Mucosa of gallbladder (tissue), 1 donor: ENCODE measurements at regions not wholly inside any gene's neighbourhood (a gene's known extent, or its start where the extent isn't known, plus 50 kb on each side); places are given as distances from the start of the nearest gene placed in this dataset.
"Not testable (repeated sequence)": the region's sequence is repeated elsewhere in the genome, so short reads cannot be mapped to it uniquely, and the experiment has no call there.

ENCODE experiments used
- DNase-seq: peaks from one replicate; pipeline ENCODE4 v3.0.0-alpha.2; 2020; ENCODE audit warnings: low spot score
- donor health status: DM: no; HTN: no; CAD: no.

DNA sequence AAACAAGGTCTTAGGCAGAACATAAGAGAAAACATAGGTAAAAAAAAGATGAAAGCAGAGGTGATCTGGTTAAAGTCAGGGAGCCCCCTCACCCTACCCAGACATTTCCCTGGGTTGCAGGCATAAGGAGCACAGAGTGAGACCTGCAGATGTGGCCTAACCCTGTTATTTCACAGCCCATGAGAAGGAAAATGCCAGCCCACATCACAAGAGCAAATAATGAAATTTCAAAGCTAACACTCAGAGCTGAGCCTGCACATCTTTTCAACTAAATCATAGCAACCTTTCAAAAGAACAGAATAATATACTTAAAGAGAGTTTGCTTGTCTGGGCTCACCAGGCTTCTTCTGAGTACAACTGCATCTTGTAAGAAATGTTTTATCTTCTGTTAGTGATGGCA, 295.4 kb downstream of the RPAP3 start:
- no peak for DNase-seq

- no peak for DNase-seq
These were observed 296.4 kb downstream of the RPAP3 start for GRCh38 chr12:47409310-47409987.

DNA sequence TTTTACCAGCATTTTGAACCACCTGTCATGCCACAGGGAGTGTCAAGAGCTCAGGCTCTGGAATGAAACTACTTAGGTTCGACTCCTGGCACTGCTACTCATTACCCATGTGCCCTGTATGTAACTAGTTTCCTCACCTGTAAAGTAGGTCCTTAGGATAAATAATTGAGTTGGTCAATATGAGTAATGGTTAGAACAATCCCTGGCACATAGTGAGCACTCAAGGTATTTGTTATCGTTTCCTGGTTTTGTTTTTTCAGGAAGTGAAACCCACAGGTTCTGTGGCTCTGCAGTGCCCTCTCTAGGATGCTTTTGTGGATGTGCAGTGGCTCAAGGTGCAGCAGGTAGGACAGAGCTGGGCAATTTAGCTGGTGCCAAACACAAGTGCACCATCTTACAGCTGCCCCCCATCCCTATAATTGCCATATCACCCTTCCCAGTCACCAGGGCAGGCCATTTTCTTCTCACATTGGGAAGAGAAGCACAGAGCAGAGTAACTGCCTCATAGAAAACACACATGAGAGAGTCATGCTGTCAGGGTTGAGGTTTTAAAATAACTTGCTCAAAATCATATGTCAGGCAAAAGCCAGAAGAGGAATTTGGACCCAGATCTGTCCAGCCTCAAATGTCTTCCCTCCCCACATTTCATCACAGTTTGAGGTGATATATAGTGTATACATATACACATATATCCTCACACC, 297.5 kb downstream of the RPAP3 start:
- DNase-seq, result no peak

DNA sequence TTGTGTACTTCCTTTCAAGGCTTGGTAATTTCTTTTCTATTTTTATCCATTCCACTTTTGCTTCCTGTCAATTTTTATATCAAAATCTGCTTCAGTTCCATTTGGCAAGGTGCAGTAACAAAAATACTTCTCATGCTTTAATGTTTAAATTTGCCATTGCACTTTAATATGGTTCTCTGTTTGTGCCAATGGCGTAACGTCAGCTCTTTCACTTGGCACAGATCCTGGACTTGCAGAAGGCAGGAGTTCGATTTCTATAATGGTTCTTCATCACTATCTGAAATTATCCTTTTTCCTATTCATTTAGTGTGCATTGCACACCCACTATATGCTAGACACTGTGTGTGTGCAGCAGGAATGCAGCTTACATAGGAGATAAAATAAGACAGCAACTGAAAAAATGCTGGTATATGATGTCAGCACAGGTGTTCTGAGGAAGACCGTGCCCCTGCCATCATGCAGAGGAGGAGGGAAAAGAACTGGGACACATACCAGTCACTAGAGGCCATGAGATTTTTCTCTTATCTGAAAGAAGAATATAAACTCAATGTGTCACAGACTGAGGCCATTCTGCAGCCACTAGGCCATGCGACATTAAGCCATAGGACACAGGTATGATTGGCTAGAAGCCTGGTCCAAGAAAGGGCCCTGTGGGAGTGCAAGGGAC, 298.2 kb downstream of the RPAP3 start:
- DNase-seq, result no peak

DNA sequence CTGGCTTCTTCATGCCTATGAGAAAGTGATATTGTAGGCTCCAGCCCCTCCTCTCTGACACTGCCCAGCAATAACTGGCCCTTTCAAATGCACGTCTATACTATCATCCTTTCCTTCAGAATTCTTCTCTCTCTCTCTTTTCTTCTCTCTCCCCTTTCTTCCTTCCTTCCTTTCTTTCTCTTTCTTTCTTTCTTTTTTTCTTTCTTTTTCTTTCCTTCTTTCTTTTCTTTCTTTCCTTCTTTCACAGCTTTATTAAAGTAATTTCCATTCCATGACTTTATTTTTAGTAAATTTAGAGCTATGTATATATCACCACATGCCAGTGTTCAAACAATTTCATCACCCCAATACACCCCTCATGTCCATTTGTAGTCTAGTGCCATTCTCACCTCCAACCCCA, 302.1 kb downstream of the RPAP3 start:
- no peak for DNase-seq

- DNase-seq, result not testable (repeated sequence)
These were observed 304.6 kb downstream of the RPAP3 start for GRCh38 chr12:47401196-47401595.

DNA sequence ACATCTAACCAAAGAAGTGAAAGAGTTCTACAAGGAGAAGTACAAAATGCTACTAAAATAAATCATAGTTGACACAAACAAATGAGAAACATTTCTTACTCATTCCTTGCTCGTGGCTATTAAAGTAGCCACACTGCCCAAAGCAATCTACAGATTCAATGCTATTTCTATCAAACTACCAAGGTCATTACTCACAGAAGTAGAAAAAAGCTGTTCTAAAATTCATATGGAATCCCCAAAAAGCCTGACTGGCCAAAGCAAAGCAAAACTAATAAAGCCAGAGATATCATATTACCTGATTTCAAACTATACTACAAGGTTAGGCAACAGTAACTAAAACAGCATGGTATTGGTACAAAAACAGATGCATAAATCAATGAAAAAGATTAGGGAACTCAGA, 305.6 kb downstream of the RPAP3 start:
- DNase-seq, result no peak

DNA sequence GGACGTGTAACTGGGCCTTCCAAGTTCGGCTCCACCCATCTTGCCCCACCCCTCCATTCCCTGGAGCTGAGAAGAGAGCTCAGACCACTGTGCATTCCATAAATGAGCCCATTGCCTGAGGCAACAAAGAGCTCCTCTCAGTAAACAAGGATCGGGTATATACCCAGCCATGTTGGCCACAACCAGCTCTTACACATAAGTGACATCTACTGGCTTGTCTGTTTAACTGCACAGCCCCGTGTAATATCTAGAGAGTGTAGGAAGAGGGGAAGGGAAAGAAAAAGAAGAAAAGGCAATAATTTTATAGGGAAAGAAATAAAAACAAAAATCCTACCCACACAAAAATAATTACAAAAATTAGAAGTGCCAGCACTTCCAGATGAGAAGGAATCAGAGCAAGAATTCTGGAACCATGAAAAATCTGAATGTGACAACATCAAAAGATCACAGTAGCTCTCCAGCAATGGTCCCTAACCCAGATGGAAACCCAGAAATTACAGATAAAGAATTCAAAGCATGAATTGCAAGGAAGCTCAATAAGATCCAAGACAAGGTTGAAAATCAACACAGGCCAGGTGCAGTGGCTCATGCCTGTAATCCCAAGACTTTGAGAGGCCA, 308.1 kb downstream of the RPAP3 start:
- DNase-seq, result peak; percentile 40

DNA sequence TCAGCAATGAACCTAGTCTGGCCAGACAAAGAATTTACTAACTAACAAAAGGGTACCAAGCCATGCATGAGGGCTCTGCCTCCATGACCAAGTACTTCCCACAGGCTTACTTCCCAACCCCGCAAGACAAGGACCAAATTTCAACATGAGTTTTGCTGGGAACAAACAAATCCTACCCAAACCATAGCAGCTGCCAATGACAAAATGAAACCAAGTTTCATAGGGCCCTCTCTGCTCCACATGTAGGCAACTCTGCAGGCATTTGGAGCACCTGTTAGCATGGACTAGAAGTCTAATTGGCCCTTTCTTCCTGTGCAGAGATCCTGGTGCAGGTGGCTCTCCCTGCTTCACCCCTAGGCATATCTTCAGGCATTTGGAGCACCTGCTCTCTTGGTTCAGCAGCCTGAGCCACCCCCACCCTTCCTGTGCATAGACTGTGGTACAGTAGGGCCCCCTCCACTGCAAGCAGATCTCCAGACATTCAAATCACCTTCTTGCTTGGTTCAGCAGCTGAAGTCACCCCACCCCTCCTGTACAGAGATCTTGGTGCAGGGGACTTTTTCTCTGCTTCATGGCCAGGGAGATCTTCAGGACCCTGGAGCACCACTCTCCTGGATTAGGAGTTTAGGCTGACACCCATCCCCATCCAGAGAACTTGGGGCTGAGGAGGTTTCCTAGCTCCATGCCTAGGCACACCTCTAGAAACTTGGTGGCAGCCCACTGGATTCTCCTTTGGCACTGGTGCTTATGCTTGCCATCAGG, 308.7 kb downstream of the RPAP3 start:
- DNase-seq, result no peak

- DNase-seq, result no peak
These were observed 311.8 kb downstream of the RPAP3 start for GRCh38 chr12:47394070-47394469.

DNA sequence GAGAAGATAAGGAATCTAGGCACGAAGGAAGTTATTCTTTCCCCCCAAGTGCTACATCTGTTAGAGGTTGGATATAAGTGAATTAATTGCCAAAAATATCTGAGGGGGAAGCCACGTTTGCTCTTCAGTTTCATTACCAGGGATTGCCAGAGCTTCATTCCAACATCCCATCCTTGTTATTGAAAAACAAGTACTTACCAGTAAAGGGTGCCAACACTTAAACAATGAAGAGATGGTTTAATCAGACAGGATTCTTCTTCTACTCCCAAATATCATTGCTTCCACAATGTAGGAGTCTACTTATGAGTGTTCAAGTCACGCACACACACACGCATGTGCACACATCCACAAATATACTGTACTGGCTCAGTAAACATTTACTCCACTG, 312.4 kb downstream of the RPAP3 start:
- no peak for DNase-seq

- no peak for DNase-seq
These were observed 311.8 kb upstream of the AMIGO2 start for GRCh38 chr12:47391566-47391965.

GRCh38 chr12:47388712-47389111, 309.0 kb upstream of the AMIGO2 start:
- no peak for DNase-seq

- no peak for DNase-seq
These were observed 308.2 kb upstream of the AMIGO2 start for GRCh38 chr12:47387994-47388393.

DNA sequence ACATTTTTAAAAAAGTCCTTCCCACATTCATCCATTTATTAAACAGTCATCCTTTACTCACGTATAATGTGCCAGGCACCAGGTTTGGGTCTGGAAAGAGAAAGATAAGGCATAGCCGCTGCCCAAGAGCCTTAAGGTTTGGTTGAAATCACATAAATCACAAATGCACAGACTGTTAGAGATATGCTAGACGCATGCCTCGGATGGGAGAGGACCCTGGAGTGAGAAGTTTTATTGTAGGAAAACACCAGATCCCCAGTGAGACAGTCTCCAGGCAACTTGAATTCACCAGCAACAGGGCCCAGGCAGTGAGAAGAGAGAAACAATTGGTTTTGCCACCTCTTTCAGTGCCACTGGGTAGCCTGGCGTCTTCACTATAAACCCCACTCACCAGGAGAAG, 305.9 kb upstream of the AMIGO2 start:
- no peak for DNase-seq

DNA sequence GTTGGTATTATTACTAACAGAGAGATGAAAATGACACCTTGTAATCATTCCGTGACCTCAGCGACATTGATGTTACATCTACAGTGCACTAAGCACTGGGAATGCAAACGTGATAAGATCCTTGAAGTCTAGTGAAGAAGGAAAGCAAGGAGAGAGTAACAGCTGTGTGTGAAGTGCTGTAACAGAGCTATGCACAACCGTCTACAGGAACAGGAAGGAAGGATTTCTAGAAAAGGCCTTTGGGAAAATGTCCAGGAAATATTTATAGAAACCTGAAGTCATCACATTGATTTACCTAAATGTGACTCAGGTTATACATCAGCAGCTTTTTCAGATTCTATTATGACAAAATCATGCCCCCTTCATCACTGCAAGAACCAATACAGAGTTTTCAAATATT, 304.2 kb upstream of the AMIGO2 start:
- no peak for DNase-seq

DNA sequence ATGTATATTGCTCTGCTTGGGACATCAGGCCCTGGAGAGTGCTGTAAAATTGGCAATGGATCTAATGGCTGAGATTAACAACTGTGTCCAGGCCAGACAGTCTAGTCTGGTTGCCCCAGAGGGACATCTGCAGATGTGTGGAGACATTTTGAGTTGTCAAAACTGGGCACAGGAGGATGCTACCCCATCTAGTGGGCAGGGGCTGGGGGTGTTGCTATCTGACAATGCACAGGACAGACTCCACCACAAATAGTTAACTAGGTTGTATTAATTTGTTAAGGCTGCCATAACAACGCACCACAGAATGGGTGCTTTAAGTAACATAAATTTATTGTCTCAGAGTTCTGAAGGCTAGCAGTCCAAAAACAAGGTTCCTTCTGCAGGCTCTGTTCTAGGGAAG, 302.5 kb upstream of the AMIGO2 start:
- no peak for DNase-seq

DNA sequence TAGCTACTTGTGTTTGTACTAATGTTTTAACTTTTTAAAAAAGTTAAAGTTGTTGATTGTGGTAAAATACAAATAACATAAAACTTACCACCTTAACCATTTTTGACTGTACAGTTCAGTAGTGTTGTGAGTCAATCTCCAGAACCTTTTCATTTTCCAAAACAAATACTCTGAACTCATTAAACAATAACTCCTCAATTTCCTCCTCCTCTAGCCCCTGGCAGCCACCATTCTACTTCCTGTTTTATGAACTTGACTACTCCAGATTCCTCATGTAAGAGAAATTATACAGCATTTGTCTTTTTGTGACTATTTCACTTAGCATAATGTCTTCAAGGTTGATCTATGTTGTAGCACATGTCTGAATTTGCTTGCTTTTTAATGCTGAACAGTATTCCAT, 299.1 kb upstream of the AMIGO2 start:
- no peak for DNase-seq

GRCh38 chr12:47378222-47378582, 298.4 kb upstream of the AMIGO2 start:
- no peak for DNase-seq

- peak; percentile 86 for DNase-seq
These were observed 297.9 kb upstream of the AMIGO2 start for GRCh38 chr12:47377414-47378221.

GRCh38 chr12:47376927-47377326, 297.2 kb upstream of the AMIGO2 start:
- DNase-seq, result no peak
